GM12865 (cell line): ENCODE measurements at regions not wholly inside any gene's neighbourhood (a gene's known extent, or its start where the extent isn't known, plus 50 kb on each side); places are given as distances from the start of the nearest gene placed in this dataset.

Experiments used
- DNase-seq: peaks from one replicate; pipeline ENCODE4 v3.0.0; 2010; ENCODE audit warnings: low read depth
- H3K4me3 ChIP-seq: 2 replicates; pipeline ENCODE4 v1.5.1; 2011; ENCODE audit warnings: mild to moderate bottlenecking, low read depth, low read length, control low read depth
- TF ChIP-seq, protein P1 (sequence below): IDR thresholded peaks from 2 replicates; pipeline ENCODE4 v1.5.1; 2011; ENCODE audit warnings: low read length, control low read depth, low read depth, inconsistent platforms; ENCODE audit not compliant: insufficient read depth; ENCODE audit errors: missing control alignments

DNA sequence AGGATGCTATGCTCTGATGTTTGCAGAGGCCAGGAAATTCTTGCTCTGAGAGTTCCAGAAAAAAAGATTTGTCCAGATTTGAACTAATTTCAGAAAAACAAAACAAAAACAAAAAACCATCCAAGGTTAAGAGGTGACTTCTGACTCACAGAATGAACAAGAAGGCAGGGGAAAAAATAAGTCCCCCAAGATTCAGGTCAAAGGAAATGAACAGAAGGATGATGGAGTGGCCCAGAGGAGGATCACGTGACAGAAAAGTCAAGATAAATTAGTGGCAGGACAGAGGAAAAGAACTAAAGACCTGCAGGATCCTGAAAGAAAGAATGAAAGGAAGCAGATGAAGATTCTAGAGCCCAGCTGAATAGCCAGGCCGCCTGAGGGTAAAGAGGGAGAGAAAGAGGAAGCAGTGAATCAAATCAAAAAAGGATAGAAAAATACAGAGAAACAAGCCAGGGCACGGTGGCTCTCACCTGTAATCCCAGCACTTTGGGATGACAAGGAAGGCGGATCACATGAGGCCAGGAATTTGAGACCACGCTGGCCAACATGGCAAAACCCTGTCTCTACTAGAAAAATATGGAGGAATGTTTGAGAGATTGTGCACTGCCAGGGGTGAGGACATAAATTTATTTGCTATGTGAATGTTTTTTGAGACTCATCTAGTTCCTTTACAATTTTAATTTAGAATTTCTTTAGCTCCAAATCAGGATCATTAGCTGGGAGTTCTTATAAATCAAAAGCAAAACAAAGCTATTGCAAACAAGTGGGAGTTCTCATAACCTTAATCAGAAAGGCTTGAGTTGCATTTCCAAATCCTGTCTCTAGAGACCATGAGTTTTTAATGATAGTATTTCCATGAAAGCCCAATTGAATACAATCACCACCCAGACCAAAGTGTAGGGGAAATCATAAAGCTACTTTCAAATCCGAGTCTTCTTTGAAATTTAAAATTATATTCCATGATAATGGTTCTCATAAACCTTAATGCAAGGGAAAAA, 217.1 kb upstream of the PLEKHG7 start:
- no peak overlapping the region for H3K4me3 ChIP-seq
- TF ChIP-seq, protein P1, sequence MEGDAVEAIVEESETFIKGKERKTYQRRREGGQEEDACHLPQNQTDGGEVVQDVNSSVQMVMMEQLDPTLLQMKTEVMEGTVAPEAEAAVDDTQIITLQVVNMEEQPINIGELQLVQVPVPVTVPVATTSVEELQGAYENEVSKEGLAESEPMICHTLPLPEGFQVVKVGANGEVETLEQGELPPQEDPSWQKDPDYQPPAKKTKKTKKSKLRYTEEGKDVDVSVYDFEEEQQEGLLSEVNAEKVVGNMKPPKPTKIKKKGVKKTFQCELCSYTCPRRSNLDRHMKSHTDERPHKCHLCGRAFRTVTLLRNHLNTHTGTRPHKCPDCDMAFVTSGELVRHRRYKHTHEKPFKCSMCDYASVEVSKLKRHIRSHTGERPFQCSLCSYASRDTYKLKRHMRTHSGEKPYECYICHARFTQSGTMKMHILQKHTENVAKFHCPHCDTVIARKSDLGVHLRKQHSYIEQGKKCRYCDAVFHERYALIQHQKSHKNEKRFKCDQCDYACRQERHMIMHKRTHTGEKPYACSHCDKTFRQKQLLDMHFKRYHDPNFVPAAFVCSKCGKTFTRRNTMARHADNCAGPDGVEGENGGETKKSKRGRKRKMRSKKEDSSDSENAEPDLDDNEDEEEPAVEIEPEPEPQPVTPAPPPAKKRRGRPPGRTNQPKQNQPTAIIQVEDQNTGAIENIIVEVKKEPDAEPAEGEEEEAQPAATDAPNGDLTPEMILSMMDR, result no peak
- no peak for DNase-seq

DNA sequence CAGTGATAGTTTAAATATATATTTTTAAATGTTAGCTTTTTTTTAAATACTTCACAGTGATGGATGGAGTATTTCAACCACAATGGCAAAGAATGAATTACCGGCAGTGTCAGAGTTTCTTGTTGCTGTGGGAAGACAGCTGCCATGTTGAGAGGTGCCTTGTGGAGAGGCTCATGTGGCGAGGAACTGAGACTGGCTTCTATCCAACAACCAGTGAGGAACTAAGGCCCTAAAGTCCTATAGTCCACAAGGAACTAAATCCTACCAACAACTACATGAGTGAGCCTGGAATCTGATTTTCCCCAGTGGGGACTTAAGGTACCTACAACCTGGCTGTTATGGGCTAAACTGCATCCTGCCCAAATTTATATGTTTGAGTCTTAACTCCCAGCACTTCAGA, 220.2 kb upstream of the PLEKHG7 start:
- TF ChIP-seq, protein P1, result no peak
- no peak for DNase-seq
- no peak overlapping the region for H3K4me3 ChIP-seq

DNA sequence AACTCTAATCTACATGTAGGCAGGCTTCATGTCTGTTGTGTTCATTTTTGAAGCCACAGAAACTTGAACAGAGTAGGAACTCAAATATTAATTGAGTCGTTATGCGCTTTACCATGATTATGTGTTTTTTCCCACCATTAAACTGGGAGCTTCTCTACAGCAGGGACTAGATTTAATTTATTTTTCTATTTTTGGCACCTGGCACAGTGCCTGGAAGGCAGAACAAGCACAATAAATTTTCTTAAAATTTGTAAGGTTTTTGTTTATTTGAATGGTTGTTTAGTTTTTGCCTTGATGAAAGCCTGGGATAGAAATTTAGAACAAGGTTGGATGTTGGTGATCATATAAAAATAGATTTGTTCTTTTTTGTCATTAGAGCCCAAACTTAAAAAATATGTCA, 221.7 kb upstream of the PLEKHG7 start:
- DNase-seq, result no peak
- H3K4me3 ChIP-seq, result no peak overlapping the region
- TF ChIP-seq, protein P1, result no peak

DNA sequence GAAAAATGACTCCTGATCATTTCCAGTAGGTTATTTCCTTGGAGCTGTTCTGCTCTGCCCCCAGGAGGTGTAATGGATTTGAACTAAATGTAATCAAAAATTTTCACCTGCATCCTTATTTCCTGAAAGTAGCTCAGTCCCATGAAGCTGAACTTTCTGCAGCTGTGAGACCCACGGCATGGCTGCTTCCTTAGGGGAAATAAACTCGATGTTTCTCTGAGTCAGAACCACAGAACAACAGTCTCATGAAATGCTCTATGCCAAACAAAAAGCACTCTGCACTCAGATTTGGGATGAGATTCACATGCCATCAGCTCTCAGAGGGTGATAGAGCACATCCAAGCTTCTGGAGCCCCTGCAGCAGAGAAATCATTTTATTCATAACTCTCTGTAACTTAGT, 224.1 kb upstream of the PLEKHG7 start:
- no peak overlapping the region for H3K4me3 ChIP-seq
- DNase-seq, result no peak
- TF ChIP-seq, protein P1, result no peak

DNA sequence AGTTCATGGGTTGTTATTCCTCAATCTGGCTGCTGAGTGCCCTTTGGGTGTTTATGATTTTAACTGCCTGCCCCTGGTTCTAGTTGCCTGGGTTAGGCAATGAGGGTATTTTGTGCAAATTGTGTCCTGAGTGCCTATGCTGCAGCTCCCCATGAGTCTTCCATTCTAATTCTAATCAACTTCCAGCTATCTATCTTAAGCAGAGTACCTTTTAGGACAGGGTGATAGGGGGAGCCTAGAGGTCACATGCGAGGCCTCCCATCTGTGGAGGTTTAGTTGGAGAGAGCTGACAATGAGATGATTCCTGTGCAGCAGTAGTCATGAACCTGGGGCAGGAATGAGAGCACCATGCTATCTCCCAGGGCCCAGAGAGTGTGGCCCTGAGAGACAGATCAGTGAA, 225.9 kb upstream of the PLEKHG7 start:
- TF ChIP-seq, protein P1, result no peak
- no peak for DNase-seq
- H3K4me3 ChIP-seq, result no peak overlapping the region

DNA sequence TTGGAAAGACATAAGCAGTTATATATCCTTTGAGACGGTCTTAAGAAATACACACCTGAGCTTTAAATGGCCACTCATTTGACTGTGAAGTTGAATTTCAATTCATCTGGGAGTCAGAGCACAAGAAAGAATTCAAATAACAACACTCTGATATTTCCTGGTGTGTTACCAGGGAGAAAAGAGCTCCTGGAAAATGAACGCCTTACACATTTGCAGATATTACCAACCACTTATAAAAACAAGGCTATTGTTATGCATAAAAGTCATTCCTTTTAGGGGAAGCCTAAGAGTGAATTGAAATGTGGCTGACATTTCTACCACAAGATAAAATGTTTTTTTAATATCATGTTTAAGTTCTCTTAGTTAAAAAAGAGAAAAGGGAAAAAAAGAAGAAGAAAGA, 229.2 kb upstream of the PLEKHG7 start:
- no peak for DNase-seq
- no peak overlapping the region for H3K4me3 ChIP-seq
- TF ChIP-seq, protein P1, result no peak
